ENCODE measurements at regions not wholly inside any gene's neighbourhood (a gene's known extent, or its start where the extent isn't known, plus 50 kb on each side); places are given as distances from the start of the nearest gene placed in this dataset.

GRCh38 chr21:28826569-28826968, 166.1 kb downstream of the LTN1 start:
- no peak for DNase-seq

- no peak for DNase-seq
Observed at GRCh38 chr21:28826021-28826420, 166.7 kb downstream of the LTN1 start.

- DNase-seq = no peak
Observed at GRCh38 chr21:28823429-28823828, 169.2 kb downstream of the LTN1 start.

DNA sequence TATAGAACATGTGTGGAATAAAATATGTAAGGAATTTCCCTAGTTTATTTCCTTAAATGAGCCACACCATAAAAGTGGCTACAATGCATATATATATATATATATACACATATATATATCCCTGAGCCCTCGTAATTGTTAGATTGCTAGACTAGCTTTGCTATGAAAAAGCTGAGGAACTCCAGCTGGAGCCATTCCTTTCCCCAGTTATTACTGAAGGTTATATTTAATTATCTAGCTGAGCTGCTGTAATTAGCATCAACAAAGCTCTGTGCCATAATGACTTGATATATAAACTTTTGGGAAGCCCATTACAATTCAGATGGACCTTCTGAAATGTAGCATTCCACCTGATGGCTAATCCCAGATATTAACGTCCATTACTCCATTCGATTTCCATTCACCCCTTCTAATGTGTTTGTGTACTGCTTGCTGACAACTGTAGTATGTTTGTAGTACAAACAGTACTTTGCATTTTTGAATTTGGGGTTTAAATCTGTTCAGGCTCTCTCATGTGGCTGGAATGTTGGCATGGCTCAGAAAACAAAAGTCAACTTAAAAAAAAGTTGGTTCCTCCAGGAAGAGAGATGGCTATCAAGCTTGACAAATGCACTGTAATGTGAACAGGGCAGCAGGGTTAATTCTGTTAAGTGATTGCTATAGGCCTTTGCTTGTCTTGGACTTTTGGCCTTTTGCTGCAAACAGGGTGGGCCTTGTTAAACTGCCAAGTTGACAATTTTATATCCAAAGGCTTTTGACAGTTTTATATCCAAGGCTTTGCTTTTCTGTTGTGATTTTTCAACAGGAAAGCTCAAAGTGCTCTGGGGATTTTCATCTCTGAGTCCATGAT, 170.0 kb downstream of the LTN1 start:
- DNase-seq = no peak

GRCh38 chr21:28822123-28822399, 170.6 kb downstream of the LTN1 start:
- DNase-seq = no peak

- DNase-seq = no peak
Observed at GRCh38 chr21:28821276-28822122, 171.2 kb downstream of the LTN1 start.

DNA sequence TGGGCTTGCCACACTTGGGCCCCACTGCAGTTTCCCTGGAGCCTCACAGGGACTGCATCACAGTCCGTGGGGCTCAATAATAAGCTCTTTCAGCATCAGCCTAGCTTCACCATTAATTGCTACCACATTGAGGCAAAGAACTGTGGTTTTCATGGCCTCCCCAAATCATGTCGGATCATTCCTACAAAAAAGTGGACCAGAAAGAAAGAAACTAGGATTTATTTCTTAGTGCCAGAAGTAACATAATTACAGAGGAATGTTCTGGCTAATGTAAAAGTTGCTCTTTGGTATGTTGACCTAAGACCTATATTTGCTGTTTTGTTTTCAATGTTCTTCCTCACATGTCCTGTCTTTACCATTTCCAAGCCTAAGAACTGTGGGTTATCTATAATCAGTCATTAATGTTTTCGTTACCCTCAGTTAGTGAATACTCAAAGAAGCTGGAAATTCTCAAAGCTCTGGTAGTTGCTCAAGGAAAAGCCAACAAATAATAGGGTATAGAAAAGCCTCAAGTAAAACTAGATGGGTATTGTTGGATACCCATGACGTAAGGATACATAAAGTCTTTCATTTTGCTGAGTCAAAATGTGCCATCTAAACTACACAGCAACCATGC, 173.9 kb downstream of the LTN1 start:
- no peak for DNase-seq

DNA sequence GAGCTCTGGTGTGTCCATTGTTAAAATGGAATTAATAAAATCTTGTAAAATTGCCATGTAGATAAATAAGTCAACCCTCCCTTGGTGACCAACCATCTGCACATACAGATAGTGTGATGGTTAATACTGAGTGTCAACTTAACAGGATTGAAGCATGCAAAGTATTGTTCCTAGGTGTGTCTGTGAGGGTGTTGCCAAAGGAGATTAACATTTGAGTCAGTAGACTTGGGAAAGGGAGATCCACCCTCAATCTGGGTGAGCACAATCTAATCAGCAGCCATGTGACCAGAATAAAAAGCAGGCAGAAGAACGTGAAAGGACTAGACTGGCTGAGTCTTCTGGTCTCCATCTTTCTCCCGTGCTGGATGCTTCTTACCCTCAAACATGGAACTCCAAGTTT, 174.8 kb downstream of the LTN1 start:
- DNase-seq = no peak

DNA sequence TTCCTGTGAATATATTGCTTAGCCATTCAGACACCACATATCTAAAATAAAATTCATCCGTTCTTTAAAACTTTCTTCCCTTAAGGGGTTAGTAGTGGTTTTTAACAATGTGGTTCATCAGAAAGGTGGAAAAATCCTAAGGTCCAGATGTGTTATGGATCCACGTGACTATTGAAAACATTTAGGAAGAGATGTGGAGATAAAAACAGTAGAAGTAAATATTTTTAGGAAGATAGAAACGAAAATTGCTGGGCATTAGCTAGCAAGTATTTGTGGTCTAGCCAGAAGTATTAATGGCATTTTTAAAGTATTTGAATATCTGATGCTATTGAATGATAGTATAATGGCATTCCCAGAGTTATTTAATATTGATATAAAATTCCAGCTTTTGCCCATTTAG, 180.8 kb downstream of the LTN1 start:
- no peak for DNase-seq

GRCh38 chr21:28810826-28811524, 181.7 kb downstream of the LTN1 start:
- DNase-seq = no peak

- no peak for DNase-seq
Observed at GRCh38 chr21:28805885-28806284, 186.8 kb downstream of the LTN1 start.

DNA sequence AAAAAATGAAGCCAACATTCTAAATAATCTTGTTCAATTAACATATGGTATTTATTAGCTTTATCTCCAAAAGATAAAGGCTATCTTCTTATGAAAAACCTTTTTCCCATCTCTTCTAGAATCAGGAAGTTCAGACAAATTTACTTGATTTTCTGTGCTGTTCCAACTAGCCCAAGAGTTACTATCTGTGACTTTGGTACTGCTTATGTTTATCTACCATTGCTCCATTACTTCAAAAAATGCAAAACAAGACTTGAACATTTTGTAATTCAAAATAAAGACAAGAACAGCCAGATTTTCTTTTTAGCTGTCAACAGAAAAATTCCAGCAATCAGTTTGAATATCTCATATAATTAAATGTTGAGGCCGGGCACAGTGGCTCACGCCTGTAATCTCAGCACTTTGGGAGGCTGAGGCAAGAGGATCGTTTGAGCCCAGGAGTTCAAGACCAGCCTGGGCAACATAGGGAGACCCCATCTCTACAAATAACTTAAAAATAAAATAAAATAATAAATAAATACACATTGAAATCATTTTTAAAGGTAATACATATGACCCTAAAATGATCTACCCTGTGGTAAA, 188.5 kb downstream of the LTN1 start:
- no peak for DNase-seq

DNA sequence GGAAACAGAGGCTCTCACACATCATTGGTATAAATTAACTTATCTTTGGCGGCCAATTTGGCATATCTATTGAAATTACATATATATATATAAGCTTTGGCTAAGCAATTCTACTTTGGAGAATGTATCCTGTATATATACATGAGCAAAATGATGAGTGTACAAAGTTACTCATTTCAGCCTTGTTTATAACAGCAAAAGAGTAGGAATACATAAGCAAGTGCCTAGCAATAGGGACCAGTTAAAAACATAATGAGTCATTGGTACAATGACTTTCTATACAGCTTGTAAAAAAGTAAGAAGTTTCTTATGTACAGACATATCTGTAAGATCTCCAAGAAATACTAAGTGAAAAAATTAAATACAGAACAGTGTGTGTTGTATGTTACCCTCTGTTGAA, 190.8 kb downstream of the LTN1 start:
- no peak for DNase-seq

DNA sequence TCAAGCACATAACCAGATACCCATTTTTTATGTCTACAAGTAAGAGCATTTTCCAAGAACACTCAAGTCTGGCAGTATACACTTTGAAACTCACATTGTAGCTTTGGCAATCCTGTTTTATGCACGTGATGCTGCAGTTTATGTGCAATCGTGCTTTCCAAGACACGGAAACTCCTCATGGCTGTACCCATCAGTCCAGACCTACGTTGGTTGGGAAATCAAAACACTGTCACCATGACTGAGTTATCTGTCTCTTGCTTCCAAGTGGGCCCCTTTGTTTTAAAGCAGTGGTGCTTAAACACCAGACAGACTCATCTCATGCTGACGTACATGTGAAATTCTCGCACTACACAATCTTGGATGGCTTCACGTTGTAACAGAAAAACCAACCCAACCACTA, 192.8 kb downstream of the LTN1 start:
- no peak for DNase-seq

DNA sequence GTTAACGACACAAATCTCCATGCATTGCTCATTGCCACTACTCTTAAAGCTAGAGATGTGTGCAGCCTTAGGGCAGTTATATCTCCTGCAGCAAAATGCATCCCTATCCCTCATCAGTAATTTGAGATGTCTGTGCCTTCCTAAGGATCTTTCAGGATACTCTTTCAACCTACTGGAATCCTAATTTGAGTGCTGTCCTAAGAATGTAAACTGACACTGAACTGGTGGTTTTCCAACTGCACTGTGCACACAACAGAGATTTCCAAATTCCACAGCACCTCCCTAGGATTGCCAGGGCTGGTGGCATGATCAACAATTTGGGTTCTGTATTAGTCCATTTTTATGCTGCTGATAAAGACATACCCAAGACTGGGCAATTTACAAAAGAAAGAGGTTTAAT, 193.9 kb downstream of the LTN1 start:
- no peak for DNase-seq

DNA sequence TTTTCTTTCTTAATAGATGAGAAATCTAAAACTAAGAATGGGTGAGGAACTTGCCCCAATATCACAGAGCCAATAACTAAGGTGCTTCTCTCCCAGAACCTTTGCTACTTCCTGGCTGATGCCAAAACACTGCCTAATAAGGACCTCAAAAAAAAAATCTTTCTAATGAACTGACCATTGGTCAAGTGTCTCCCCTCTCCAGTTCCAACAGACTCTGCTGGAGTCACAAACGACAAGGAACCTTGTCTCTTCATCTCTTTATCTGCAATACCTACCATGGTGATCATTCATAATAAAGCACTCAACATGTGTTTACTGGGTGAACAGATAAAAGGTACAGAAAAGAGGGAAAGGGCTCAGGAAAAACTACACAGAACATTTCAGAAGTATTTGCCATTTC, 197.4 kb downstream of the LTN1 start:
- DNase-seq = no peak

DNA sequence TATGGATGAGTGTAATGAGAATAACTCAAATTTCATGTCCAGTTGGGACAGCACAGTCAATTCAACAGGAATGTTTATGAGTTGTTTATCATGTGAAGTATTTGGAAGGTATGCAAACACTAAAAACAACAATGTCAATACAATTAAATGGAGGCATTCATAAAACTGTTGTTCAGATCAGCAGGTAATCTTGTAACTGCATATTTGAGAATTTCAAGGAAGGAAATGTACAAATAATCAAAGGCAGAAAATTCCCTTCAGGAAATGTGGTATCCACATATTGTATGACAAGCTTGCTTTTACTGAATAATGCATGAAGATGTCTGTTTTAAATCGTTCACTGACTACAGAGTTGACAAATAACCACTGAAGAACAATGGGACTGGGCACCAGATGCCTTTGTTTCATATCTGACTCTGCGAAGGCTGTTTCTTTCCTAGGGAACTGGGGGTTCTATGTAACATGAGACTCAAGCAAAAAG, 198.3 kb downstream of the LTN1 start:
- DNase-seq = no peak

DNA sequence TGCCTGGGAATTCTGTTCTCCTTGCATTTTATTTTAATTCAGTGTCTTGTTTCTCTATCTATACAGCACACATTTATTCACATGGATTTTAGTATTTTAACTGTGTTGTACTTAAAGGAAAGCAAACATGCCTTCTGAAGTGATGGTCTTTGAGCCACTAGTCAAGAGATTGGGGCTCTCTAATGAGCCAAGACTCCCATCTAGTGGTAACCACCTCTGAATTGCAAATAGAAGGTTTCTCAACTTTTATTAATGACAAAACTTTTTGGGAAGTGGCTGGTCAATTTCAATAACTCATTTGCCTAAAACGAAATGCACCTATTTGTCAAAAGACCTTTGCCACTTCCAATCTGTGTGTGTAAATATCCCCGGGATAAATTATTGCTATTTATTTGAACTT, 199.6 kb downstream of the LTN1 start:
- DNase-seq = no peak

DNA sequence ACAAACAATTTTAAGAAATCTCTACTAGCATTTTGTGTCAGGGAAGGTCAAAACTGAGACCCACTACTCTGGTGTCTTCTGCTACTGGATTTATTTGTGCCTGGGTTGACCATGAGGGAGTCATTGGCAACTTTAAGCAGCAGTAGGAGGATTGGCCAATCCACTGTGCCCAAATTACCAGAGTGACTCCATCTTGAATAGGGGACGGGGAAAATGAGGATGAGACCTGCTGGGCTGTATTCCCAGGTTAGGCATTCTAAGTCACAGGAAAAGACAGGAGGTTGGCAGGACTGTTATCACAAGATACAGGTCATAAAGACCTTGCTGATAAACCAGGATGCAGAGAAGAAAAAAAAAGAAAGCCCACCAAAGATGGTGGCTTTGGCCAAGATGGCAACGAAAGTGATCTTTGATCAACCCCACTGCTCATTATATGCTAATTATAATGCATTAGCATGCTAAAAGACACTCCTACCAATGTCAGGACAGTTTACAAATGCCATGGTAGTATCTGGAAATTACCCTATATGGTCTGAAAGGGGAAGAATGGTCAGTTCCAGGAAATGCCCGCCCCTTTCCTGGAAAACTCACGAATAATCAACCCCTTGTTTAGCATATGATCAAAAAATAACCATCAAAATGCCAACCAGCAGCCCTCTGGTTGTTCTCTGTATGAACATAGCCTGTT, 200.9 kb downstream of the LTN1 start:
- no peak for DNase-seq

DNA sequence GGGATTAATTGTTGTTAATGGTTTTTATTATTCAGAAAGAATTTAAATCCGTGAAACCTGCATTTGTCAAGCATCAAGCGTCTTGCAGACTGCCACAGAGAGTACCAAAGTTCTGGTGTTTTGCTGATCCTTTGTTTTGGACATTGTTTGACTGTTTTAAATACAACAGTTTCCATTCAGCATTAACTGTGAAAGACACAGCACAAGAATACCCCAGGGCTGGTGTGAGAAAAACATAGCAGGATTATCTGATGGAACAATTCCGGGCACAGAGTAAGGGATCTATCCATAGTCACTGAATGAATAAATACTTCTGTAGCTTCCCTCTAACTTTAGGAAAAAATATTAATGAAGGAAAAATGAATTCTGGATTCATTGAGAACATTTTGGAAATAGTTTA, 202.3 kb downstream of the LTN1 start:
- no peak for DNase-seq

DNA sequence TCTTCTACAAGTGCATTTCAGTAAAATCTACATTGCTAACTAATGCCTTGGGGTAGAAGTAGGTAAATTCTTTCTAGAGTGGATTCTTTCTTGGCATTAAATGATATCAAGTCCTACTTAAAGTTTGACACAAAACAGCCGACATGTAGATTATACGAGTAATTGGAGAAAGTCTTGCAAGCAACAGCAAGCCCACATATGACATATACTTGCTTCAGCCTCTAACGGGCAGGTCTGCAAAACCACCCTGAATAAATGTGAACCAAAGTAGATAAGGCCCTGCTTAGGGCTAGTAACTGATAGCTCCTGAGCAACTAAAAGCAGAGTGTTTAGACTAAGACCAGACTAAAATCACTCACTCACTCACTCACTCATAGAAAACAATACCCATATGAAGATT, 203.2 kb downstream of the LTN1 start:
- no peak for DNase-seq

- no peak for DNase-seq
Observed at GRCh38 chr21:28788030-28788429, 204.6 kb downstream of the LTN1 start.
